GM18907 (cell line): ENCODE measurements at regions not wholly inside any gene's neighbourhood (a gene's known extent, or its start where the extent isn't known, plus 50 kb on each side); places are given as distances from the start of the nearest gene placed in this dataset.

Experiments
- ATAC-seq: cut with Tn5 transposase; IDR thresholded peaks from one replicate; pipeline ENCODE4 v1.9.1; 2021; ENCODE audit warnings: mild to moderate bottlenecking, moderate library complexity; ENCODE audit not compliant: unreplicated experiment

DNA sequence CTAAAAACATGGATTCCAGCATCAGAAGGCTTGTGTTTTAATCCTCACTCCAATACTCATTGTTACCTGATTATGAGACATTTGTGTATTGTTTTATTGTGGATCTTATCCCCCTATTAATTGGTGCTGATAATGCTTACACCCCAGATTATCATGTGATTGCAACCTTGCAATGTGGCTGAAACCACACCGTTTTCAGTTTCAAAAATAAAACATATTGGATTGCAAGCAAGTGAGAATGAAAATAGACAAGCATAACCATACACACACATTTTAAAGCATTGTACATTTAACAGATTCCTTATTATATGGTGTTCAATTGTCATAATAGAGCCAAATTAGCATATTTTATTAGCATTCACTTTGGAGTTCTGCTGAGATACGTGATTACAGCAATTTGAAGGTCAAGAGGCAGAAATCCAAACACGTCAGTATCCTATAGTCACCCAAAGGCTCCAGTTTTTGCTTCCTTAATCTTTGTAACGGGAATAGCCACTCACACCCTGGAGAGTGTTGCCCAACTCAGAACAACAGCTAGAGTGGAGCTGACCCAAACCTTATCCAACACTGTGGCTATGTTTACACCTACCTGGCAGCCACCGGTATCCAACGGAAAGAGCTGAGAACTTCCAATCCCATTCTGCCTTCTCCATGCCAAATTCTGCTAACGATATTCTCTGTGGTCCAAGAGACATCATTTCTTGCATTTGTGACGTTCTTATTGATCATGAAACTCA is 317.1 kb upstream of the KLF6 start:
- ATAC-seq, result peak; percentile 77

- no peak for ATAC-seq
Observed at GRCh38 chr10:4100380-4100779, 315.4 kb upstream of the KLF6 start.

- ATAC-seq, result no peak
Observed at GRCh38 chr10:4099202-4099601, 314.2 kb upstream of the KLF6 start.

DNA sequence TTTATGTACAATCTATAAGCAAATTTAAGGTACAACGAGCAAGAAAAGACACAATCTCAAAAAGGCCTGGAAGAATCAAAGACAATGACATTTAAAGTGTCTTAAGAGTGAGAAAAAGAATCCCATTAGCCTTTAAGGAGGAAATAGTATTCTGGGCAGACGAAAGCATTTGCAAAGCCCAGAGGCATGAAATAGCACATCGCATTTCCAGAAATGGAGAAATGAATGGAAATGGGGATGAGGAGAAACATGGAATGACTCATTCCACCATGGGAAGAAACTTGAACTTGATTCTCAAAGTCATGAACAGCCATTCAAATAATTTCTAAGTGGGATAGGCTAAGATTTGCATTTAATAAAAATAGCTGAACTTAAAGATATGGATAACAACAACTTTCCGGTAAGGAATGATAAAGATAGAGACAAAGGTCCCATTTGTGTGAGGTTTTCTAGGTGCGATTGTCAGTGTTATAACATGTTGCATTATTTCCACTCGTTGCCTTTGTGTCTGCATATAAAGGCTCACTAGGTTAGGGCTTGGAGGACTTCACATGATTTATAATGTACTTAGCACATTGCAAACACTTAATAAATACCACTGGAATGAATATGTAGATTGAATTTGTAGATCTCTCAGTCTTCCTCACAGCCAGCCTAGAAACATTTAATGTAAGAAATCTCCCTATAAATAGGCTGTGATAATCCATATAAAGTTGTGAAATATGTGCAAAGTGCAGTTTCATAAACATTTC is 310.3 kb upstream of the KLF6 start:
- no peak for ATAC-seq

GRCh38 chr10:4094751-4095150 is 309.7 kb upstream of the KLF6 start:
- no peak for ATAC-seq

- no peak for ATAC-seq
Observed at GRCh38 chr10:4093438-4093837, 308.4 kb upstream of the KLF6 start.

DNA sequence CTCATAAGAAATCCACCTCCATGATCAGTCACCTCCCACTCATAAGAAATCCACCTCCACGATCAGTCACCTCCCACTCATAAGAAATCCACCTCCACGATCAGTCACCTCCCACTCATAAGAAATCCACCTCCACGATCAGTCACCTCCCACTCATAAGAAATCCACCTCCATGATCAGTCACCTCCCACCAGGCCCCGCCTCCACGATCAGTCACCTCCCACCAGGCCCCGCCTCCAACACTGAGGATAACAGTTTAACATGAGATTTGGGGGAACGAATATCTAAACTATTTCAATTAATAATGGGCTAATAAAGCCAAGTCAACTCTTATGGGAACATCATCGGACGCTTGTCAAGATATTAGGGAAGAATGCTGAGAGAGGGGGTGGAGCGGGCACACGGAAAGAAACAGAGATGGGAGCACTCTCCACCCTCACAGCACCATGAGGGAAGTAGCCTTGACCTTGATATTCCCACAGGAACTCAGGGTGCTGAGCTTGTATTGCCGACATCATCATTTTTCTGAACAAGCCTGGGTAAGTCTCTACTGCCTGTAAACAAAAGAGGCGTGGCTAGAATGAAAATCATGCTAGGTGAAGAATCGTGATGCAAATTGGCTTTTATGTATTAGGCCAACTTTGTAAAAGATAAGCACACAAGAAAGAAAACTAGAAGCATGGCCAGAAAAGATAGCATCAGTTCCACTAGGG is 303.5 kb upstream of the KLF6 start:
- ATAC-seq, result no peak

DNA sequence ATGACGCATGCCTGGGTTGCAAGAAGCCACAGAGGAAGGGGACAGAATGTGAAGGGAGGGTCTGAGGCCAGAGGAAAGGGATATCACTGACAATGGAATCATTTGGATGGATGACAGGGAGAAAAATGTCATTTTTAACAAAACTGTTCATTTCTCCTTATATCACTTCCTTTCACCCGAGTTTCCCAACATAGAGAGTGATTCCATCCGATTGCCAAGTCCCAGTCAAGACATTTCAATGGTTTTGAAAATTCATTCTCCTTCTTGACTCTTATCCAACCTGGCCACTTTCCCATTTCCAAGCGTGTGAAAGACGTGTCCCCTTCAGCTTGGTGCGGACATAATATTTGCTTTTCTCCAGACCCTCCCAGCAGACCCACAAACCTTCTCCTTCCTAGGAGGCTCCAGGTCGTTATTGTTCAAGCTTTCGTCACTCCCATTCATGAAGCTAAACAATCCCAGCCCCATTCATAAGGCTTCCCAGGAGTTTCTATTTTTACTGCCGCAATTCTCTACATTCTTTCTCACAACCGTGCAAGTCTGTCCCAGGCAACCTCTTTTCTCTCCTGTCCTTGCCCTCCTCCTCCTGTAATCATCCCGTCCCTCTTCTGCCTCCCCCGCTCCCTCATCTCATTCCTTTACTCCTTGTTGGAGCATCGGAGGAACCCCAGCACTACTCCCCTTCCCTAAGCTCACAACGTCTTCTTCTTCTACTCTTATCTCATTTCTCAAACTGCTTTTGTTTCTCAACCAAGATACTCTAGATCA is 301.3 kb upstream of the KLF6 start:
- ATAC-seq, result no peak

- no peak for ATAC-seq
Observed at GRCh38 chr10:4083509-4084003, 298.5 kb upstream of the KLF6 start.

- ATAC-seq, result no peak
Observed at GRCh38 chr10:4082861-4083260, 297.9 kb upstream of the KLF6 start.

DNA sequence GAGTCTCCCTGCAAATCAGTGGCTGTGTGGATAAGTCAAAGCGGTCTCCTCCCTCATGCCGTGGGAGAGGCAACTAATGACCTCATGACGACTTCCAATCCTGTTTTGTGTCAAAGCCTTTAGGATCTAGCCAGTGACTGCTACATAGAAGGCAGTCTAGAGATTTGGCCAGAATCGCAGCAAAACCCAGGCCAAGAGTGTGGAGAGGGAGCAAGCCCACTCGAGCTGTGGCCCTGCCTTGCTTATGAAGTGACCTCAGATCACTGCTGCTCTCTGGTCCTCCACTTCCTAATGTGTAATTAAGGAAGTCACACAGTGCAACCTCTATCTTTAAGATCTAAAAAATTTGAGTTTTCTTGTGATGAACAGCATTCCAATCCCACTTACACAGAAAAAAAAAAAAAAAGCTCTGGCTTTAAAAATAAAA is 296.7 kb upstream of the KLF6 start:
- ATAC-seq, result no peak

DNA sequence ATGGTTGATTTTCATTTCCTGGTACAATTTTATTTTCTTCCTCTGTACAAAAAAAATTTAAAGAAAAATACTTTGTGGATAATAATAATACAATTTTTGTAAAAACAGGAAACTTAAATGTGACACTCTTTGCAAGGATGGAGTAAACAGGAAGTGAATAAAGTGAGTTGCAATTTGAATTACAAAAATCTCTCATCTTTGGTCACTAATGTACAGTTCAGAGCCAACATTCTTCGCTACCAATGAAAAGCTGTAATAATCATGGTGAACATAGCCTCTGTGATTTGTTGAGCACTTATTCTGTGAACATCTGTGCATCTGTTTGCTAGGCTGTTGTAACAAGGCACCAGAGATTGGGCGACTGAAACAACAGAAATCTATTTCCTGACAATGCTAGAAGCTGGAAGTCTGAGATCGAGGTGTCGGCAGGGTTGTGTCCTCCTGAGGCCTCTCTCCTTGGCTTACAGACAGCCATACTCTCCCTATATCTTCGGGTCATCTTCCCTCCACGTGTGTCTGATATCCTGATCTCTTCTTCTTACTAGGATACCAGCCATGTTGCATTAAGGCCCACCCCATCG is 295.3 kb upstream of the KLF6 start:
- no peak for ATAC-seq

DNA sequence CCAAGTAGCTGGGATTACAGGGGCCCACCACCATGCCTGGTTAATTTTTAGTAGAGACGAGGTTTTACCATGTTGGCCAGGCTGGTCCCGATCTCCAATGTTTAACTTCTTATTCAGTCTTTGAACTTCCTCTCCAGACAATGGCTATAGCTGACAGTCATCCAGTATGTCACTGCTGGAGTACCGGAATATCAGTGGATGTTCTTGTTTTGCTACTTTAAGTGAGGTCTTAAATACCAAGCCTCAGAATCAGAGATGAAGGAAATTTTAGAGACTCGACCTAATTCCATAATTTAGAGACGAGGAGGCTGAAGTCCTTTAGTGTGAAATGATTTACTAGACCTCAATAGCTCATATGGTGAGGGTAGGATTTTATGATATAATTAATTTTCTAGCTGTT is 294.8 kb upstream of the KLF6 start:
- no peak for ATAC-seq

DNA sequence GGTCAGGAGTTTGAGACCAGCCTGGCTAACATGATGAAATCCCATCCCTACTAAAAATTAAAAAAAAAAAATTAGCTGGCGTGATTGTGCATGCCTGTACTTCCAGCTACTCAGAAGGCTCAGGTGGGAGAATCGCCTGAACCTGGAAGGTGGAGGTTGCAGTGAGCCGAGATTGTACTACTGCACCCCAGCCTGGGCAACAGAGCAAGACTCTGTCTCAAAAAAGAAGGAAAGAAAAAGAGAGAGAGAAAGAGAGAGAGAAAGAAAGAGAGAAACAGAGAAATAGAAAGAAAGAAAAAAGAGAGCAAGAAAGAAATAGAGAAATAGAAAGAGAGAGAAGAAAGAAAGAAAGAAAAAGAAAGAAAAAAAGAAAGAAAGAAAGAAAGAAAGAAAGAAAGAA is 292.8 kb upstream of the KLF6 start:
- no peak for ATAC-seq

GRCh38 chr10:4076983-4077382 is 292.0 kb upstream of the KLF6 start:
- no peak for ATAC-seq

DNA sequence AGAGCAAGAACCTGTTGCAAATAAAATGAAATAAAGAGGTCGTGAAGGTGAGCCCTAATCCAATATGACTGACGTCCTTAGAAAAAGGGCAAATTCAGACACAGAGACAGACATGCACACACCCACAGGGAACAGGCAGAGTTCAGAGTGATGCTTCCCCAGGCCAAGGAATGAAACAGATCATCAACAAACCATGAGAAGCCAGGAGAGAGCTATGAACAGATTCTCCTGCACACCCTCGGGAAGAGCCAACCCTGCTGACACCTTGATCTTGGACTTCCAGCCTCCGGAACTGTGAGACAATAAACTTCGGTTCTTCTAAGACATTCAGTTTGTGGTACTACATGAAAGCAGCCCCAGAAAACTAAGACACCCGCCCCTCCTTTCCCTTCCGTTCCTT is 290.4 kb upstream of the KLF6 start:
- no peak for ATAC-seq

GRCh38 chr10:4074545-4075407 is 289.8 kb upstream of the KLF6 start:
- no peak for ATAC-seq

GRCh38 chr10:4073912-4074311 is 288.9 kb upstream of the KLF6 start:
- ATAC-seq, result no peak

GRCh38 chr10:4070921-4071660 is 286.1 kb upstream of the KLF6 start:
- ATAC-seq, result no peak
